ENCODE measurements at regions not wholly inside any gene's neighbourhood (a gene's known extent, or its start where the extent isn't known, plus 50 kb on each side); places are given as distances from the start of the nearest gene placed in this dataset.

DNA sequence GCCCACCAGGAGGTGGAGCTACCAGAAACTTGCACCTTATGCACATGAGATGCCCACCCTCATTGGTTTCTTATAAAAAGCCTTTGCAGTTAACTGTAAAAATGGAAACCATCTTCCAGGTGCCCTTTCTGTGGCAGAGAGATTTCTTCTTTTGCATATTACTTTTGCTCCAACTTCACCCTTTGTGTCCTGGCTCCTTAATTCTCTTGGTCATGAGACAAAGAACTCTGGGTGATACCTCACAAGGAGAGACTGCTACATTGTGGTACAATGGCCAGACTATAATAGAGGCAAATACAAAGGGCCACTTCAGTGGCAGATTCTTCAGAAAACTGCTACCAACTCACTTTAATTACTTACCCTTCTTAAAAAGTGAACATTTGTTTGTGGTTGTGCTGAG lies 76.4 kb upstream of the PTER start:
- Histone ChIP-seq H3K4me1 (no peaks in the 10 kb centered on the region), H3K9me3 (peaks cover 0 to 7% of the 10 kb centered on the region in 2 donors), H3K36me3 (no peaks in the 10 kb centered on the region), H3K27ac (no peak overlapping the region), H3K4me3 (no peak overlapping the region), H3K27me3 (no peaks in the 10 kb centered on the region)
- TF ChIP-seq, protein P1, sequence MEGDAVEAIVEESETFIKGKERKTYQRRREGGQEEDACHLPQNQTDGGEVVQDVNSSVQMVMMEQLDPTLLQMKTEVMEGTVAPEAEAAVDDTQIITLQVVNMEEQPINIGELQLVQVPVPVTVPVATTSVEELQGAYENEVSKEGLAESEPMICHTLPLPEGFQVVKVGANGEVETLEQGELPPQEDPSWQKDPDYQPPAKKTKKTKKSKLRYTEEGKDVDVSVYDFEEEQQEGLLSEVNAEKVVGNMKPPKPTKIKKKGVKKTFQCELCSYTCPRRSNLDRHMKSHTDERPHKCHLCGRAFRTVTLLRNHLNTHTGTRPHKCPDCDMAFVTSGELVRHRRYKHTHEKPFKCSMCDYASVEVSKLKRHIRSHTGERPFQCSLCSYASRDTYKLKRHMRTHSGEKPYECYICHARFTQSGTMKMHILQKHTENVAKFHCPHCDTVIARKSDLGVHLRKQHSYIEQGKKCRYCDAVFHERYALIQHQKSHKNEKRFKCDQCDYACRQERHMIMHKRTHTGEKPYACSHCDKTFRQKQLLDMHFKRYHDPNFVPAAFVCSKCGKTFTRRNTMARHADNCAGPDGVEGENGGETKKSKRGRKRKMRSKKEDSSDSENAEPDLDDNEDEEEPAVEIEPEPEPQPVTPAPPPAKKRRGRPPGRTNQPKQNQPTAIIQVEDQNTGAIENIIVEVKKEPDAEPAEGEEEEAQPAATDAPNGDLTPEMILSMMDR (IDR thresholded peaks at IDR 0.05): no peak
- ATAC-seq: no peak
- intact Hi-C loops (cut with DNase I): no loop called here
- no peak for DNase-seq

DNA sequence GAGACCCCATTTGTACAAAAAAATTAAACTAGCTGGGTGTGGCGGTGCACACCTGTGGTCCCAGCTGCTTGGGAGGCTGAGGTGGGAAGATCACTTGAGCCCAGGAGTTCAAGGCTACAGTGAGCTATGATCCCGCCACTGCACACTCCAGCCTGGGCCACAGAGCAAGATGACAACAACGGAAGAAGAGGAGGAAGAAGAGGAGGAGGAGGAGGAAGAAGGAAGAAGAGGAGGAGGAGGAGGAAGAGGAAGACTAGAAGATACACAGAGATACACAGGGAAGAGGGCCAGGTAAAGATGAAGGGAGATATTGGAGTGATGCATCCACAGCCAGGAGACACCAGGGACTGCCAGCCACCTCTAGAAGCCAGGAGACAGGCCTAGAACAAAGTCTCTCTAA lies 75.7 kb upstream of the PTER start:
- H3K36me3 ChIP-seq: no peaks in the 10 kb centered on the region
- no peak overlapping the region for H3K4me3 ChIP-seq
- H3K27me3 ChIP-seq: no peaks in the 10 kb centered on the region
- TF ChIP-seq, protein P1 (IDR thresholded peaks at IDR 0.05): no peak
- ATAC-seq (no peak), DNase-seq (no peak)
- intact Hi-C loops (cut with DNase I): no loop called here
- no peak overlapping the region for H3K27ac ChIP-seq
- H3K4me1 ChIP-seq: no peaks in the 10 kb centered on the region
- peaks cover 0 to 8% of the 10 kb centered on the region in 2 donors for H3K9me3 ChIP-seq

DNA sequence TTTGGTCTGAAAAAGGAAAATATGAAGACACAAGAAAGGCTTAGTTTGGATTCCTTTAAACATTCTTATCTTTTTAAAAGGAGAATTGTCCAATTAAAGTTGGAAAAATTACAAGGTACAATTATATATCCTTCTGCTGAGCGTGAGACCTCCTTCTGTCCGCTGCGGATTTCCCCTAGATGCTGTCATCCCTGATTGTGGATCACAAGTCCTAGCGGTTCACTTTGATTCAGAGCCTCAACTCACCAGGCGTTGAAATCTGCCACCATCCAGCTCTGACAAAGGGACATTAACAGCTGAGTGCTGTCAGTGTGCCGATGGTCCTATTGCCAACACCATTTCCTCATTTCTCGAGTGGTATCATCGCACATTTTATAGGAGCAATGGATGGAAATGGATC lies 73.1 kb upstream of the PTER start:
- no peak for DNase-seq
- TF ChIP-seq, protein P1 (IDR thresholded peaks at IDR 0.05): no peak
- H3K4me3 ChIP-seq: no peak overlapping the region
- H3K36me3 ChIP-seq: no peaks in the 10 kb centered on the region
- intact Hi-C loops (cut with DNase I): no loop called here
- no peaks in the 10 kb centered on the region for H3K4me1 ChIP-seq
- peaks cover 0 to 8% of the 10 kb centered on the region in 2 donors for H3K9me3 ChIP-seq
- no peak for ATAC-seq
- no peaks in the 10 kb centered on the region for H3K27me3 ChIP-seq
- no peak overlapping the region for H3K27ac ChIP-seq

DNA sequence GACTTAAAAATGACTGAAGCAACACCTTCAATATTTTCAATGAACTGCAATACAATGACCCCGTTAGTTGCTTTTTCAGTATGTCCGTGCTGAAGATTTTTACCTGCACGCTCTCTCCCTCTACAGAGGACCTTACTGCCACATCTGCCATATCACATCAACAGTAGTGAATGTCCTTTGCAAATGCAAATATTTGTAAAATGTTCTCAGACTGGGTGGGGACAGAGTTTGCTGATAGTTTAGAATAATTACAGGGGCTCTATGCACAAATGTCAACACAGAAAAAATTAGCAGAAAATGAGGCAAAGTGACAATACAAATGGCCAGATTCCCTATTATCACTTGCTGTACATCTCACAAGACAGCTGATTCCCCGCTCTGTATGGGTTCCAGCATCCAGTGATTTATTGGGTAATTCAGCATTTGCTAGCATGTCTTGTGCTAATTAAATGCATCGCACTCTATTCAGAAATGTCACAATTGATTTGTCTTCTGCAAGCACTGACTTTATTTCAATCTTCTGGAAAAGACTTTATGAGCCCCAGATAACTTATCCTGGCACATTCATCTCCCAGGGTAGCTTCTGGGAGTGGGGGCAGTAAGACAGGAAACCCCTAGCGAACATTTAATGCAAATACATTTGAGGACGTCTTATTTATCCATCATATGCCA lies 69.1 kb upstream of the PTER start:
- Histone ChIP-seq H3K27ac (no peak overlapping the region), H3K36me3 (no peaks in the 10 kb centered on the region), H3K27me3 (no peaks in the 10 kb centered on the region), H3K4me3 (no peak overlapping the region), H3K4me1 (no peaks in the 10 kb centered on the region), H3K9me3 (peaks cover 0 to 4% of the 10 kb centered on the region in 2 donors)
- ATAC-seq (no peak), DNase-seq (no peak)
- TF ChIP-seq, protein P1 (IDR thresholded peaks at IDR 0.05): no peak
- intact Hi-C loops (cut with DNase I): no loop called here

DNA sequence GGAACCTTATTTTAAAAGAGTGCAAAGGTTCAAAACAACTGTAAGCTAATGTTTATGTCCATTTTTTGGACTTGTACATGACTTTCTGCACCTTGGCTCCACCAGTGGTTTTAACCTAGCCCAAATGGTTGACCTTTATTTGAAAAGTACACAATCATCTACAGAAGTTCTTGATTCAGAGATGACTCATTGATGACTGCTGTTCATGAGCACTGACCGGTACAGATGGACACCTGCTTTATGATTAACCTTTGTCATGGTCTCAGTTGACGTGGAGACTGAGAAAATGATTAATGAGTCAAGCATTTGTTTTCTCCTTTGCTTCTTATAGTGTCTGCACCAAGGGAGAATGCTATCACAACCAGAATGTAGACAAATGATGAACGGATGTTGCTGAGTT lies 55.7 kb upstream of the PTER start:
- TF ChIP-seq, protein P1 (IDR thresholded peaks at IDR 0.05): no peak
- Histone ChIP-seq H3K9me3 (no peaks in the 10 kb centered on the region), H3K4me3 (no peak overlapping the region), H3K27me3 (no peaks in the 10 kb centered on the region), H3K27ac (no peak overlapping the region), H3K36me3 (no peaks in the 10 kb centered on the region), H3K4me1 (no peaks in the 10 kb centered on the region)
- DNase-seq (no peak), ATAC-seq (peak; percentile 34)
- intact Hi-C loops (cut with DNase I): no loop called here
